ENCODE measurements at regions not wholly inside any gene's neighbourhood (a gene's known extent, or its start where the extent isn't known, plus 50 kb on each side); places are given as distances from the start of the nearest gene placed in this dataset.

- no peak for DNase-seq (ENCODE audit: low read depth in 2 of 2, low spot score in 1 of 2)
These were observed 78.5 kb upstream of the UBAC2 start for GRCh38 chr13:99122171-99122570.

- DNase-seq (ENCODE audit: low read depth in 2 of 2, low spot score in 1 of 2): no peak
These were observed 77.3 kb upstream of the UBAC2 start for GRCh38 chr13:99123101-99124045.

- DNase-seq (ENCODE audit: low read depth in 2 of 2, low spot score in 1 of 2): no peak
These were observed 76.6 kb upstream of the UBAC2 start for GRCh38 chr13:99124046-99124400.

- DNase-seq (ENCODE audit: low read depth in 2 of 2, low spot score in 1 of 2): no peak
These were observed 75.8 kb upstream of the UBAC2 start for GRCh38 chr13:99124794-99125316.

DNA sequence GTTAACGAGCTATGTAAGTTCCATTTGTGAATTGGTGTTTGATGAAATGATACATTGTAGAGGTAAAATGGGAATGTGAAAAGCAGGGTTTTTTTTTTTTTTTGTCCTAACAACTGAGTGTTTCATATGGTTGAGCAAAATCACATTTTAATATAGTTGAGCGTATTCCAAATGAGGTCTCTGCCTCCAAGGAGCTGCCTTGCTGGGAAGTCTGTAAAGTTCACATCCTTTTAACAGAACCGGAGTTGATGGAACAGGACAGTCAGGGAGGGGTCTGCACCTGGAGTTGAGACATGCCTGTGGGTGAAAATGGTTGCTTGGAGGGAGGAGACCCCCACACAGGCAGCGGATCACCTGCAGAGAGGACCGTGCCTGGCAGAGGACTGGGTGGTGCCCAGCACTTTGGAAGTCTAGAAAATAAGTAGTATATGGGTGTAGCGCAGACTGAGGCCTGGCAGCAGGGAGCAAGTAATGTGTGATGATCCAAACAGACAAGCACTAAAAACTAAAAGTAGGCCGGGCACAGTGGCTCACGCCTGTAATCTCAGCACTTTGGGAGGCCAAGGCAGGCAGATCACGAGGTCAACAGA, 75.2 kb upstream of the UBAC2 start:
- no peak for DNase-seq (ENCODE audit: low read depth in 2 of 2, low spot score in 1 of 2)

GRCh38 chr13:99126821-99127220, 73.8 kb upstream of the UBAC2 start:
- DNase-seq (ENCODE audit: low read depth in 2 of 2, low spot score in 1 of 2): no peak

GRCh38 chr13:99129050-99129449, 71.6 kb upstream of the UBAC2 start:
- no peak for DNase-seq (ENCODE audit: low read depth in 2 of 2, low spot score in 1 of 2)

DNA sequence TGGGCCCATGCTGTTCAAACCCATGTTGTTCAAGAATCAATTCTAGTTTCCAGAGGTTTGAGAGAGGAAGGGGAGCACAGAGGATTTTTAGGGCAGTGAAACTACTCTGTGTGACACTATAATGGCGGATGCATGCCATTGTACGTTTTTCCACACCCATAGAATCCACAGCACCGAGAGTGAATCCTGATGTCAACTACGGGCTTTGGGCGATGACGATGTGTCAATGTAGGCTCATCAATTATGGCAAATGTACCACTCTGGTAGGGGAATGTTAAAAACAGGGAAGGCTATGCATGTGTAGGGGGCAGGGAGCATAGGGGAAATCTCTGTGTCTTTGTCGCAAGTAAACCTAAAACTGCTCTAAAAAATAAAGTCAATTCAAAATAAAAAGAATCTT, 70.7 kb upstream of the UBAC2 start:
- no peak for DNase-seq (ENCODE audit: low read depth in 2 of 2, low spot score in 1 of 2)

- DNase-seq (ENCODE audit: low read depth in 2 of 2, low spot score in 1 of 2): no peak
These were observed 69.2 kb upstream of the UBAC2 start for GRCh38 chr13:99131410-99131809.

GRCh38 chr13:99132295-99132835, 68.3 kb upstream of the UBAC2 start:
- DNase-seq (ENCODE audit: low read depth in 2 of 2, low spot score in 1 of 2): no peak

DNA sequence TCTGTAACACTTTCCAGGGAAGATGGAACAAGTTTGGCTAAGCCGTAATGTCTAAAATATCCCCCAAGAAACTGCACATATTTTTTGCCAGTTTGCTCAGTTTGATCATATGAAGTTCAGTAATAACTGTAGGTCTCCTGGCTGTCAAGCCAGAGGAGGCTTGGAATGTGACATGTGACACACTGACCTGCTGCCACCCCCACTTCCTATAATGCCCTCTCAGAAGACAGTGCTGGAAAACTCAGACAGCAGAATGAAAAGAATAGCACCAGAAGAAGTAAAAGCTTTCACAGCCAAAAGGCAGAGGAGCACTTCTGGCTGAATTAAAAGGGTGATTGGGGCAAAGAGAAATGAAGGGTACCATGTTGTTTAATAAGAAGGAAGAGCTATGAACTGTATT, 67.4 kb upstream of the UBAC2 start:
- DNase-seq (ENCODE audit: low read depth in 2 of 2, low spot score in 1 of 2): no peak

GRCh38 chr13:99133848-99134247, 66.8 kb upstream of the UBAC2 start:
- DNase-seq (ENCODE audit: low read depth in 2 of 2, low spot score in 1 of 2): no peak

DNA sequence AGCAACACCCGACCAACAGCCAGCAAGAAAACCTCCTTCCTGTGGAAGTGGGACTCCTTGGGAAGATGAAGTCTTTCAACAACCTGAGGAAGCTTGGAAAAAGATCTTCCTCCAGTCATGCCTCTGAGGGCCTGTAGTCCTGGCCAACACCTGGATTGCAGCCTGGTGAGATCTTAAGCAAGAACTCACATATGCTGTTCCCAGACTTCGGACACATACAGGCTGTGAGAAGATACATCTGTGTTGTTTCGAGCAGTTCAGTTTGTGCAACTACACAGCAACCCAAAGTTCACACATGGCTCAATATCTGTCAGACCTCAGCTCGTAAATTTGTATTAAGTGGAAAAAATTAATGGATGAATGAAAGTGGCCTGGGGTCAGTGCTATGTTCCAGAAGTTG, 65.1 kb upstream of the UBAC2 start:
- DNase-seq (ENCODE audit: low read depth in 2 of 2, low spot score in 1 of 2): no peak

DNA sequence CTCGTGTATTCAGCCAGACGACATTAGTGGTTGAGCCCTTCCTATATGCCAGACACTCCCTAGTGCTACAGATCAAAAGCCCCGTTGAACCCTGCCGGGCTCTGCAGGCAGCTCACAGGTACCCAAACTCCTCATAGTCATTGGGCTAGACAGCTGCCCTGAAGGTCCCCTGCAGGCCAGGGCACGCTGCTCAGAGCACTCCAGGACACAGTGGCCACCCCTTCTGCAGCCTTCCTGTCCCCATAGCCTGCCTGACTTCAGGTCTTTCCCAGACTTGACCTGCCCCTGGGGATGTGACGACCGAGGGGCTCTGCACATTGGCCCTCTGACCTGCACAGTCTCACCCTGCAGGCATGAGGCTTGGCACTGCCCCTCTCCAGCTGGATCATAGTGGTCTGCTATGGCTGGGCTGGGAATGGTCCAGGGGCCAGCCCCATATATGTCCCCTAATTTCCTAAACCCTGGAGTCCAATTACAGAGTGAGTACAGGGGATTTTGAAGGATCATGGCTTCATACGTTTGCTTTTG, 64.2 kb upstream of the UBAC2 start:
- no peak for DNase-seq (ENCODE audit: low read depth in 2 of 2, low spot score in 1 of 2)

DNA sequence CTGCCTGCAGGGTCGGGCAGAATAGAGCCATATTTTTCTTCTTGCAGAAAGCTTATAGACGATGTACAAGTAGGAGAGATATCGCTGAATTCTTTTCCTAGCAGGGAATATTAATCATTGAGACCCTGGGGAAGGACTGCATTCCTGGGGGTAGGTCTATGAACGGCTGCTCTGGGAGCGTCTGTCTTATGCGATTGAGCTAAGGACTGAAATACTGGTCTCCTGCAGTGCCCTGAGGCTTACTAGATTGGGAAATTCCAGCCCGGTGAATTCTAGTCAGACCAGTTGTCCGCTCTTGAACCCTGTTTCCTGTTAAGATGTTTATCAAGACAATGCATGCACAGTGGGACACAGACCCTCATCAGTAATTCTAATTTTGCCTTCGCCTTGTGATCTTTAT, 59.8 kb upstream of the UBAC2 start:
- DNase-seq (ENCODE audit: low read depth in 2 of 2, low spot score in 1 of 2): no peak

DNA sequence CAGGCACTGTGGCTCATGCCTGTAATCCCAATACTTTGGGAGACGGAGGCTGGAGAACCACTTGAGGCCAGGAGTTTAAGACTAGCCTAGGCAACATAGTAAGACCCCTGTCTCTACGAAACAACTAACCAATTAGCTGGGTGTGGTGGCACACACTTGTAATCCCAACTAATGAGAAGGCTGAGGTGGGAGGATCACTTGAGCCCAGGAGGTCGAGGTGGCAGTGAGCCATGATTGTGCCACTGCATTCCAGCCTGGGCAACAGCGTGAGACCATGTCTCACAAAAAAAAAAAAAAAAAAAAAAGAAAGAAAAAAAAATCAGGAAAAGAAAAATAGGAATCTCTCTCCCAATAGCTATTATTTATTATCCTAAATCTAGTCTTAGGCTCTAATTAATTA, 56.8 kb upstream of the UBAC2 start:
- no peak for DNase-seq (ENCODE audit: low read depth in 2 of 2, low spot score in 1 of 2)

- DNase-seq (ENCODE audit: low read depth in 2 of 2, low spot score in 1 of 2): no peak
These were observed 56.3 kb upstream of the UBAC2 start for GRCh38 chr13:99144306-99144705.

DNA sequence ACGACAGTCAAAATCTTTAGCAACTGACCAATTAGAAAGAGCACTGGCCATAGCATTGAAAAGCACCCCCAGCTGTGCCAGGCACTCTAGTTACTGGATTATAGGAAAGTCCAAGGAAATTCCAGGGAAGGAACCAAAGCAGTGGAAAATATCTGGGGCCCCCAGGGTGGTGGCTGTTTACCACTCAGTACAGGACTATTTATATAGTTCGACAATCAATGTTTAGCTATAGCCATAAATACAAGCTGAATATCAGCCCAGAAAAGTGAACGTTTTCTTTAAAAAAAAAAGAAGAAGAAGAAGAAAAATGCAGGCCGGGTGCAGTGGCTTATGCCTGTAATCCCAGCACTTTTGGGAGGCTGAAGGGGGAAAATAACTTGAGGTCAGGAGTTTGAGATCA, 55.2 kb upstream of the UBAC2 start:
- DNase-seq (ENCODE audit: low read depth in 2 of 2, low spot score in 1 of 2): no peak

DNA sequence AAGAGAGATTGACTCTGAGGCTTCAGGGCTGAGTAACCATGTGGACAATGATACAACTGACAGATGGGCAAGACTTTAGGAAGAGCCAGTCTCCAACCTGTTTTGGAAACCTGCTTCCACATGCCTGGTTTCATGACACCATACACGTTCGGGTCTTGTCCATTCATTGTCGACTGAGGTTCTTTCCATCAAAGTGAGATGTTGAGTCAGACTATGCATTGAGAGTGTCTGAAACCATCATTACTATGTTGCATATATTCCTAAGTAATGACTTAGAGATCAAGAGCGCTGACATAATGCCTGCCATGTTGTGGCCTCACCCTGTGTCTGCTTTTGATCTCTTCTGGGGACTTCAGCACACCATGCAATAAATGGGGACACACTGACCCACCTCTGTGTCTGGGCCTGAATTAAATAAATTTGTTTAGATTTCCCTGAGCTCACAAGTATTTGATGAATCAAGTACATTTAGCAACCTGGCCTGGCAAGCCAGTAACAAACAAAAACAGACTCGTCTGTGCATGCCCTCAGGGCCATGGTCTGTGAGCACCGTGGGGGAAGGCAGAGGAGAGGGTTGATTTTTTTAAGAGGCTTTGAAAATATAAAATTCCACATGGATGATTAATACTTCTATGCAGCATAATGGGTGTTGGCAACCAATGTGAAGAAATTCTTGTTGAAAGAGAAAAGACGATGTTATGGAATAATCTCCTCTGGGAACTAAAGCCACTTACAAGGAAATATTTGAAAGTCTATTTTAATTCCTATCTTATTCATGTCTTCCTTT, 49.9 kb upstream of the UBAC2 start:
- no peak for DNase-seq (ENCODE audit: low read depth in 2 of 2, low spot score in 1 of 2)
